ENCODE measurements at regions not wholly inside any gene's neighbourhood (a gene's known extent, or its start where the extent isn't known, plus 50 kb on each side); places are given as distances from the start of the nearest gene placed in this dataset.

DNA sequence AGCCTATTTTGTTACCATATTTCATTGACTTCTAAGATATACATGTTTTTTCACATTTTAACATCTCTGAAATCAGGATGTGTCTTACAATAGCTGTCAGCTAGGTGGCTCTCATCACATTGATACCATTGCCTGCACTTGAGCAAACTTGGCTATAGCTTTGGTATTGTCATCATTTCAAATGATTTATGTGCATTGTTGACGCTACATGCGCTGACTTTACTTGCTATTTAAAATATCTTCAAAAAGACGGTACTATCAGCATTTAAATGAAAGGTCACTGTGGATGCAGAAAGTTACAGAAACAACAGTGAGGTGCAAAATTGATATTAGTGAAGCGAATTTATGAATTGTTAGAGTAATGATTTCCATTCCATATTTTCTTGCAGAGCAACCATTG is 54.0 kb upstream of the ABHD2 start:
- H3K27ac ChIP-seq (ENCODE audit: low read depth in 1 of 2, low read length in 1 of 2) = no peak overlapping the region
- WGBS, 2 donors = 55 to 60% methylated on average over 4 of the region's 4 CpGs
- H3K9me3 ChIP-seq (ENCODE audit: control insufficient read depth in 4 of 4, insufficient read depth in 3 of 4, low read length in 3 of 4) = peaks cover 0 to 2% (median 0%) of the 10 kb centered on the region in 4 donors
- no peaks in the 10 kb centered on the region for H3K36me3 ChIP-seq (ENCODE audit: control insufficient read depth in 4 of 4, insufficient read depth in 4 of 4, low read length in 4 of 4)
- peaks cover 0 to 4% (median 0%) of the 10 kb centered on the region in 5 donors for H3K4me1 ChIP-seq (ENCODE audit: control insufficient read depth in 5 of 5, insufficient read depth in 5 of 5, low read length in 5 of 5)
- TF ChIP-seq, protein P1, sequence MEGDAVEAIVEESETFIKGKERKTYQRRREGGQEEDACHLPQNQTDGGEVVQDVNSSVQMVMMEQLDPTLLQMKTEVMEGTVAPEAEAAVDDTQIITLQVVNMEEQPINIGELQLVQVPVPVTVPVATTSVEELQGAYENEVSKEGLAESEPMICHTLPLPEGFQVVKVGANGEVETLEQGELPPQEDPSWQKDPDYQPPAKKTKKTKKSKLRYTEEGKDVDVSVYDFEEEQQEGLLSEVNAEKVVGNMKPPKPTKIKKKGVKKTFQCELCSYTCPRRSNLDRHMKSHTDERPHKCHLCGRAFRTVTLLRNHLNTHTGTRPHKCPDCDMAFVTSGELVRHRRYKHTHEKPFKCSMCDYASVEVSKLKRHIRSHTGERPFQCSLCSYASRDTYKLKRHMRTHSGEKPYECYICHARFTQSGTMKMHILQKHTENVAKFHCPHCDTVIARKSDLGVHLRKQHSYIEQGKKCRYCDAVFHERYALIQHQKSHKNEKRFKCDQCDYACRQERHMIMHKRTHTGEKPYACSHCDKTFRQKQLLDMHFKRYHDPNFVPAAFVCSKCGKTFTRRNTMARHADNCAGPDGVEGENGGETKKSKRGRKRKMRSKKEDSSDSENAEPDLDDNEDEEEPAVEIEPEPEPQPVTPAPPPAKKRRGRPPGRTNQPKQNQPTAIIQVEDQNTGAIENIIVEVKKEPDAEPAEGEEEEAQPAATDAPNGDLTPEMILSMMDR (IDR thresholded peaks at IDR 0.05; ENCODE audit: control extremely low read depth, extremely low read depth) = no peak
- no peak overlapping the region for H3K4me3 ChIP-seq
- ATAC-seq (ENCODE audit: insufficient read depth, low FRiP score) (no peak), DNase-seq (no peak)
- H3K27me3 ChIP-seq (ENCODE audit: control insufficient read depth in 3 of 3, insufficient read depth in 3 of 3, low read length in 2 of 3) = peaks cover 0 to 2% (median 0%) of the 10 kb centered on the region in 3 donors
- H3K9ac ChIP-seq (ENCODE audit: insufficient read depth in 1 of 2, low read length in 2 of 2) = no peak overlapping the region

DNA sequence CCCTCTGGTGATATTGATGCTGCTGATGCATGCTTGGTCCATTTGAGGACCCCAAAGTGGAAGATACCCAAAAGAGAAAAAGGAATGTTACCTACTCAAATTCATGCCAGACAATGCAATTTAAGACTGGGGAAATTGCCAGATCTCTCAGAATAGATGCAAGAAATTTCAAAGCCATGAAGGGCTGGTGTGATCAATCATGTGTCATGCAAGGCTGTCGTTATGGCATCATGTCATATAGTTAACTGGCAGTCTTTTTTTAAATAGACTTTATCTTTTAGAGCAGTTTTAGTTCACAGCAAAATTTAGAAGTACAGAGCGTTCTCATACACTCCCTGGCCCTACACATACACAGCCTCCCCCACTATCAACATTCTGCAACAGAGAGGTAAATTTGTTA is 53.1 kb upstream of the ABHD2 start:
- TF ChIP-seq, protein P1 (IDR thresholded peaks at IDR 0.05; ENCODE audit: control extremely low read depth, extremely low read depth) = no peak
- Histone ChIP-seq H3K36me3 (ENCODE audit: control insufficient read depth in 4 of 4, insufficient read depth in 4 of 4, low read length in 4 of 4) (no peaks in the 10 kb centered on the region), H3K9me3 (ENCODE audit: control insufficient read depth in 4 of 4, insufficient read depth in 3 of 4, low read length in 3 of 4) (peaks cover 0 to 2% (median 0%) of the 10 kb centered on the region in 4 donors), H3K4me1 (ENCODE audit: control insufficient read depth in 5 of 5, insufficient read depth in 5 of 5, low read length in 5 of 5) (peaks cover 0 to 4% (median 0%) of the 10 kb centered on the region in 5 donors), H3K27me3 (ENCODE audit: control insufficient read depth in 3 of 3, insufficient read depth in 3 of 3, low read length in 2 of 3) (peaks cover 0 to 2% (median 0%) of the 10 kb centered on the region in 3 donors), H3K9ac (ENCODE audit: insufficient read depth in 1 of 2, low read length in 2 of 2) (no peak overlapping the region), H3K4me3 (no peak overlapping the region), H3K27ac (ENCODE audit: low read depth in 1 of 2, low read length in 1 of 2) (no peak overlapping the region)
- WGBS, 2 donors = 83 to 92% methylated on average over 2 of the region's 2 CpGs
- no peak for ATAC-seq (ENCODE audit: insufficient read depth, low FRiP score)
- DNase-seq = no peak

DNA sequence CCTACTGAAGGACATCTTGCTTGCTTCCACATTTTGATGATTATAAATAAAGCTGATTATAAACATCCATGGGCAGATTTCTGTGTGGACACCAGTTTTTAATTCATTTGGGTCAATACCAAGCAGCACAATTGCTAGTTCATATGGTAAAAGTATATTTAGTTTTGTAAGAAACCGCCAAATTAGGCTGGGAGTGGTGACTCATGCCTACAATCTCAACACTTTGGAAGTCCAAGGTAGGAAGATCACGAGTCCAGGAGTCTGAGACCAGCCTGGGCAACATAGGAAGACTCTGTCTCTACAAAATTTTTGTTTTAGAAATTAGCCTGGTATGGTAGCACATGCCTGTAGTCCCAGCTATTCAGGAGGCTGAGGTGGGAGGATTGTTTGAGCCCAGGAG is 52.6 kb upstream of the ABHD2 start:
- peaks cover 0 to 2% (median 0%) of the 10 kb centered on the region in 3 donors for H3K27me3 ChIP-seq (ENCODE audit: control insufficient read depth in 3 of 3, insufficient read depth in 3 of 3, low read length in 2 of 3)
- H3K36me3 ChIP-seq (ENCODE audit: control insufficient read depth in 4 of 4, insufficient read depth in 4 of 4, low read length in 4 of 4) = no peaks in the 10 kb centered on the region
- ATAC-seq (ENCODE audit: insufficient read depth, low FRiP score) = no peak
- no peak overlapping the region for H3K9ac ChIP-seq (ENCODE audit: insufficient read depth in 1 of 2, low read length in 2 of 2)
- DNase-seq = no peak
- H3K4me1 ChIP-seq (ENCODE audit: control insufficient read depth in 5 of 5, insufficient read depth in 5 of 5, low read length in 5 of 5) = peaks cover 0 to 4% (median 0%) of the 10 kb centered on the region in 5 donors
- no peak overlapping the region for H3K27ac ChIP-seq (ENCODE audit: low read depth in 1 of 2, low read length in 1 of 2)
- TF ChIP-seq, protein P1 (IDR thresholded peaks at IDR 0.05; ENCODE audit: control extremely low read depth, extremely low read depth) = no peak
- 79 to 85% methylated on average over 2 of the region's 2 CpGs for WGBS, 2 donors
- peaks cover 0 to 2% (median 0%) of the 10 kb centered on the region in 4 donors for H3K9me3 ChIP-seq (ENCODE audit: control insufficient read depth in 4 of 4, insufficient read depth in 3 of 4, low read length in 3 of 4)
- H3K4me3 ChIP-seq = no peak overlapping the region

DNA sequence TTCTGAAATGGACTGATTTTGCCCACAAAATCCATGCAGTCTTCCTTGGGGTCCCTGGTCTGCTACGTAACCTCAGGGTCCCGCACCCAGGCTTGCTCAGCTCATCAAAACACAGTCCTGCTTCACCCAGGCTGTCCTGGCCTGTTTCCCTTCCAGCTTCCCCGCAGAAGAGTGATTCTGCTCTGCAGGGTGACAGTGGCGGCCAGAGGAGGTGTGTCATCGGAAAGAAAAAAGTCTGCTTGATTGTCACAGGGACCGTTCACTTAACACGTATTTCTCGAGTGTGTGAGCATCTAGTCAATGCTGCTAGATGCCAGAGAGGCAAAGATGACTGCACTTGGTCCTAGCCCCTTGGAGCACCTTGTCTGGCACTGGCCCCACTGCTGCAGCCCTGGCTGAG is 50.1 kb upstream of the ABHD2 start:
- Histone ChIP-seq H3K4me3 (no peak overlapping the region), H3K9ac (ENCODE audit: insufficient read depth in 1 of 2, low read length in 2 of 2) (no peak overlapping the region), H3K27me3 (ENCODE audit: control insufficient read depth in 3 of 3, insufficient read depth in 3 of 3, low read length in 2 of 3) (peaks cover 0 to 2% (median 0%) of the 10 kb centered on the region in 3 donors), H3K27ac (ENCODE audit: low read depth in 1 of 2, low read length in 1 of 2) (no peak overlapping the region), H3K4me1 (ENCODE audit: control insufficient read depth in 5 of 5, insufficient read depth in 5 of 5, low read length in 5 of 5) (peaks cover 0 to 4% (median 0%) of the 10 kb centered on the region in 5 donors), H3K9me3 (ENCODE audit: control insufficient read depth in 4 of 4, insufficient read depth in 3 of 4, low read length in 3 of 4) (no peaks in the 10 kb centered on the region), H3K36me3 (ENCODE audit: control insufficient read depth in 4 of 4, insufficient read depth in 4 of 4, low read length in 4 of 4) (no peaks in the 10 kb centered on the region)
- 82 to 91% methylated on average over 8 of the region's 8 CpGs for WGBS, 2 donors
- DNase-seq (no peak), ATAC-seq (ENCODE audit: insufficient read depth, low FRiP score) (no peak)
- TF ChIP-seq, protein P1 (IDR thresholded peaks at IDR 0.05; ENCODE audit: control extremely low read depth, extremely low read depth) = no peak

All from lung (tissue), 11 donors.